ENCODE measurements at regions not wholly inside any gene's neighbourhood (a gene's known extent, or its start where the extent isn't known, plus 50 kb on each side); places are given as distances from the start of the nearest gene placed in this dataset.

DNA sequence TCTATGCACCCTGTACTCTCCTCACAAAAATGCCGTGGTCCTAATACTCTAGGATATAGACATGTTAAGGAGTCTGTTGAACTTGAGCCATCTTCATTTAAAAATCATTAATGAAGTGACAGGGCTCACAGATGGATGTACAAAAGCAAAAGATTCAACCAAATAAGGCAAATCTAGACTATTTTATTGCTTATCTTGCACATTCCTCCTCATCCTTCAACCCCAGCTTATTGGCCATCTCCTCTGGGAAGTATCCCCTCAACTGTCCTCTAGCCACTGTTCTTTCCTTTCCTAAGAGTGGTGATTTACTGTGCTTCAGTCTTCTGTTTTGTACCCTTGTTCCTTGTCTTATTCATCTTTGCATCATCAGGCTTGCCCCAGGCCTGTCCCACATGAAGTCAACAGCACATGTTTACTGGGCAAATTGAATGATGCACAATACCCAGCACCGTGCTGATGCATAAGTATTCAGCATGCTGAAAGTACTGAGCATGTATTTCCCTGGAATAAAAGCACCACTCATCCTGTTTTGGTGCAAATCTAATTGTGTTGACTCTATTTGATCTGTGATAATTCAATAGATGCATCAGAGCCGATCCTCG, 287.3 kb upstream of the CLNK start:
- no peak for DNase-seq (ENCODE audit: low read depth, low spot score)
- no peaks in the 10 kb centered on the region for H3K9me2 ChIP-seq (ENCODE audit: insufficient read depth)
- H3K4me2 ChIP-seq (ENCODE audit: low read length), result no peak overlapping the region
- no peaks in the 10 kb centered on the region for H3K36me3 ChIP-seq (ENCODE audit: control insufficient read depth in 1 of 2, insufficient read depth in 2 of 2, low read length in 2 of 2)
- intact Hi-C loops (cut with micrococcal nuclease), result no loop called here
- no peaks in the 10 kb centered on the region for H3K79me2 ChIP-seq (ENCODE audit: insufficient read depth, low read length)
- no peak overlapping the region for H3K9ac ChIP-seq (ENCODE audit: low read length)
- no TSS peak for BruUV-seq (replicated peaks)
- H3K4me3 ChIP-seq (replicated peaks in 1 of 2; ENCODE audit: low read depth in 1 of 2, low read length in 2 of 2), result no peak overlapping the region
- no peaks in the 10 kb centered on the region for H3K9me3 ChIP-seq (ENCODE audit: control insufficient read depth in 1 of 2, insufficient read depth in 1 of 2, low read depth in 1 of 2, low read length in 2 of 2)
- TF ChIP-seq SP1 (IDR thresholded peaks at IDR 0.05; ENCODE audit: low read depth), result no peak
- TF ChIP-seq RAD21 (IDR thresholded peaks at IDR 0.05; ENCODE audit: low read depth), result no peak
- TF ChIP-seq CEBPB (IDR thresholded peaks at IDR 0.05; ENCODE audit: low read depth), result no peak
- H4K20me1 ChIP-seq (ENCODE audit: insufficient read depth), result no peaks in the 10 kb centered on the region
- no peak for ATAC-seq
- H2AFZ ChIP-seq (ENCODE audit: low read depth, low read length, poor library complexity, severe bottlenecking), result no peak overlapping the region
- no peaks in the 10 kb centered on the region for H3K27me3 ChIP-seq (ENCODE audit: insufficient read depth, low read length)
- no peaks in the 10 kb centered on the region for H3K4me1 ChIP-seq (ENCODE audit: control insufficient read depth in 1 of 2, insufficient read depth in 2 of 2, low read length in 2 of 2)
- ChIA-PET POLR2A (no interaction called here), RAD21 (ENCODE audit: low non-redundant PET in 1 of 2, low total read pairs in 2 of 2, uncharacterized antibody in 2 of 2, unreplicated experiment in 2 of 2) (no interaction called here), CTCF (no interaction called here)
- no peak overlapping the region for H3K27ac ChIP-seq (ENCODE audit: low read depth, low read length)

DNA sequence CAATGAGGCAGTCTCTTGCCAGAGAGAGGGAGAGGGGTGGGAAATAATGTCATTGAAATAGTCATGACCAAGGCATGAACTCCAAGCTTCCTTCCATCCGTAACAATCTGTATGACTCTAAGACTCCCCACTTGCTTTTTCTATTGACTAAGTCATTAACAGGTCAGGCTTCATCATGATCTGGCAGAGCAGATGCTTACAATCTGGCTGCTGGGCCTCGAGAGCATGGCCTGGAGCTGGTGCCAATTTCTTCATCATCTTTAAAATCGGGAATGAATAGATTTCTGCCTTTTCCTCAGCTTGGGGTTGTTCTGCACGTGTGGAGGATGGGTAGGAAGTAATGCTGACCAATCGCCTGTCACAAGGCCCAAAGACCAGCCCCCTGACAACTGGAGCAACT, 280.6 kb upstream of the CLNK start:
- H3K27me3 ChIP-seq (ENCODE audit: insufficient read depth, low read length), result no peaks in the 10 kb centered on the region
- H3K4me2 ChIP-seq (ENCODE audit: low read length), result no peak overlapping the region
- H3K27ac ChIP-seq (ENCODE audit: low read depth, low read length), result no peak overlapping the region
- H3K36me3 ChIP-seq (ENCODE audit: control insufficient read depth in 1 of 2, insufficient read depth in 2 of 2, low read length in 2 of 2), result no peaks in the 10 kb centered on the region
- TF ChIP-seq ZNF274 (IDR thresholded peaks at IDR 0.05; ENCODE audit: low read depth, low read length), result no peak
- no peak for TF ChIP-seq CEBPB (IDR thresholded peaks at IDR 0.05; ENCODE audit: low read depth)
- no peak for TF ChIP-seq TCF7L2 (IDR thresholded peaks at IDR 0.05; ENCODE audit: borderline replicate concordance, extremely low read depth, insufficient read depth, insufficient read length)
- TF ChIP-seq, protein P1, sequence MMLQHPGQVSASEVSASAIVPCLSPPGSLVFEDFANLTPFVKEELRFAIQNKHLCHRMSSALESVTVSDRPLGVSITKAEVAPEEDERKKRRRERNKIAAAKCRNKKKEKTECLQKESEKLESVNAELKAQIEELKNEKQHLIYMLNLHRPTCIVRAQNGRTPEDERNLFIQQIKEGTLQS (IDR thresholded peaks at IDR 0.05), result no peak
- no peak for TF ChIP-seq ZFX (IDR thresholded peaks at IDR 0.05)
- TF ChIP-seq CBX3 (IDR thresholded peaks at IDR 0.05; ENCODE audit: low read depth), result no peak
- TF ChIP-seq, protein P2, sequence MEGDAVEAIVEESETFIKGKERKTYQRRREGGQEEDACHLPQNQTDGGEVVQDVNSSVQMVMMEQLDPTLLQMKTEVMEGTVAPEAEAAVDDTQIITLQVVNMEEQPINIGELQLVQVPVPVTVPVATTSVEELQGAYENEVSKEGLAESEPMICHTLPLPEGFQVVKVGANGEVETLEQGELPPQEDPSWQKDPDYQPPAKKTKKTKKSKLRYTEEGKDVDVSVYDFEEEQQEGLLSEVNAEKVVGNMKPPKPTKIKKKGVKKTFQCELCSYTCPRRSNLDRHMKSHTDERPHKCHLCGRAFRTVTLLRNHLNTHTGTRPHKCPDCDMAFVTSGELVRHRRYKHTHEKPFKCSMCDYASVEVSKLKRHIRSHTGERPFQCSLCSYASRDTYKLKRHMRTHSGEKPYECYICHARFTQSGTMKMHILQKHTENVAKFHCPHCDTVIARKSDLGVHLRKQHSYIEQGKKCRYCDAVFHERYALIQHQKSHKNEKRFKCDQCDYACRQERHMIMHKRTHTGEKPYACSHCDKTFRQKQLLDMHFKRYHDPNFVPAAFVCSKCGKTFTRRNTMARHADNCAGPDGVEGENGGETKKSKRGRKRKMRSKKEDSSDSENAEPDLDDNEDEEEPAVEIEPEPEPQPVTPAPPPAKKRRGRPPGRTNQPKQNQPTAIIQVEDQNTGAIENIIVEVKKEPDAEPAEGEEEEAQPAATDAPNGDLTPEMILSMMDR (IDR thresholded peaks at IDR 0.05 in 2 of 3, conservative IDR thresholded peaks at IDR 0.05 in 1 of 3; ENCODE audit: borderline replicate concordance in 1 of 3, insufficient read depth in 1 of 3, low read depth in 2 of 3, low read length in 2 of 3), result no peak
- TF ChIP-seq, protein P3, sequence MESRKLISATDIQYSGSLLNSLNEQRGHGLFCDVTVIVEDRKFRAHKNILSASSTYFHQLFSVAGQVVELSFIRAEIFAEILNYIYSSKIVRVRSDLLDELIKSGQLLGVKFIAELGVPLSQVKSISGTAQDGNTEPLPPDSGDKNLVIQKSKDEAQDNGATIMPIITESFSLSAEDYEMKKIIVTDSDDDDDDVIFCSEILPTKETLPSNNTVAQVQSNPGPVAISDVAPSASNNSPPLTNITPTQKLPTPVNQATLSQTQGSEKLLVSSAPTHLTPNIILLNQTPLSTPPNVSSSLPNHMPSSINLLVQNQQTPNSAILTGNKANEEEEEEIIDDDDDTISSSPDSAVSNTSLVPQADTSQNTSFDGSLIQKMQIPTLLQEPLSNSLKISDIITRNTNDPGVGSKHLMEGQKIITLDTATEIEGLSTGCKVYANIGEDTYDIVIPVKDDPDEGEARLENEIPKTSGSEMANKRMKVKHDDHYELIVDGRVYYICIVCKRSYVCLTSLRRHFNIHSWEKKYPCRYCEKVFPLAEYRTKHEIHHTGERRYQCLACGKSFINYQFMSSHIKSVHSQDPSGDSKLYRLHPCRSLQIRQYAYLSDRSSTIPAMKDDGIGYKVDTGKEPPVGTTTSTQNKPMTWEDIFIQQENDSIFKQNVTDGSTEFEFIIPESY (IDR thresholded peaks at IDR 0.05; ENCODE audit: extremely low read depth, insufficient replicate concordance, low read length), result no peak
- no peak for TF ChIP-seq ELF1 (IDR thresholded peaks at IDR 0.05; ENCODE audit: borderline replicate concordance, low read depth)
- TF ChIP-seq SIN3A (IDR thresholded peaks at IDR 0.05; ENCODE audit: low read depth), result no peak
- BruUV-seq (replicated peaks), result no TSS peak
- intact Hi-C loops (cut with micrococcal nuclease), result no loop called here
- ATAC-seq, result no peak
- ChIA-PET RAD21 (ENCODE audit: low non-redundant PET in 1 of 2, low total read pairs in 2 of 2, uncharacterized antibody in 2 of 2, unreplicated experiment in 2 of 2) (no interaction called here), POLR2A (no interaction called here), CTCF (no interaction called here)
- no peaks in the 10 kb centered on the region for H4K20me1 ChIP-seq (ENCODE audit: insufficient read depth)
- no peak overlapping the region for H3K9ac ChIP-seq (ENCODE audit: low read length)
- H3K4me1 ChIP-seq (ENCODE audit: control insufficient read depth in 1 of 2, insufficient read depth in 2 of 2, low read length in 2 of 2), result no peaks in the 10 kb centered on the region
- H3K79me2 ChIP-seq (ENCODE audit: insufficient read depth, low read length), result no peaks in the 10 kb centered on the region
- H2AFZ ChIP-seq (ENCODE audit: low read depth, low read length, poor library complexity, severe bottlenecking), result no peak overlapping the region
- no peak overlapping the region for H3K4me3 ChIP-seq (replicated peaks in 1 of 2; ENCODE audit: low read depth in 1 of 2, low read length in 2 of 2)
- no peak for DNase-seq (ENCODE audit: low read depth, low spot score)
- no peaks in the 10 kb centered on the region for H3K9me2 ChIP-seq (ENCODE audit: insufficient read depth)
- H3K9me3 ChIP-seq (ENCODE audit: control insufficient read depth in 1 of 2, insufficient read depth in 1 of 2, low read depth in 1 of 2, low read length in 2 of 2), result no peaks in the 10 kb centered on the region
